ENCODE measurements at regions not wholly inside any gene's neighbourhood (a gene's known extent, or its start where the extent isn't known, plus 50 kb on each side); places are given as distances from the start of the nearest gene placed in this dataset.

GRCh38 chr2:20540587-20541293, 93.9 kb downstream of the RHOB start:
- H3K36me3 ChIP-seq, result no peaks in the 10 kb centered on the region
- H3K4me3 ChIP-seq (ENCODE audit: low read depth, low read length), result no peak overlapping the region
- peak; percentile 37 for DNase-seq
- H3K27me3 ChIP-seq (ENCODE audit: insufficient read depth, low read depth, severe bottlenecking), result no peaks in the 10 kb centered on the region
- TF ChIP-seq CTCF (IDR thresholded peaks at IDR 0.05; ENCODE audit: low read depth, low read length), result no peak
- peak overlapping the region; percentile 81 for H3K27ac ChIP-seq
- peaks cover 2% of the 10 kb centered on the region for H3K9me3 ChIP-seq (ENCODE audit: severe bottlenecking)

- H3K36me3 ChIP-seq, result no peaks in the 10 kb centered on the region
- H3K9me3 ChIP-seq (ENCODE audit: severe bottlenecking), result peaks cover 8% of the 10 kb centered on the region
- peak overlapping the region; percentile 81 for H3K27ac ChIP-seq
- no peaks in the 10 kb centered on the region for H3K27me3 ChIP-seq (ENCODE audit: insufficient read depth, low read depth, severe bottlenecking)
- no peak overlapping the region for H3K4me3 ChIP-seq (ENCODE audit: low read depth, low read length)
- peak; percentile 65 for DNase-seq
- TF ChIP-seq CTCF (IDR thresholded peaks at IDR 0.05; ENCODE audit: low read depth, low read length), result no peak
Measured at GRCh38 chr2:20541294-20541640, 94.4 kb downstream of the RHOB start.

GRCh38 chr2:20541651-20542050, 94.8 kb downstream of the RHOB start:
- peak; percentile 96 for DNase-seq
- Histone ChIP-seq H3K27me3 (ENCODE audit: insufficient read depth, low read depth, severe bottlenecking) (no peaks in the 10 kb centered on the region), H3K36me3 (no peaks in the 10 kb centered on the region), H3K9me3 (ENCODE audit: severe bottlenecking) (peaks cover 10% of the 10 kb centered on the region), H3K4me3 (ENCODE audit: low read depth, low read length) (no peak overlapping the region), H3K27ac (peak overlapping the region; percentile 81)
- TF ChIP-seq CTCF (IDR thresholded peaks at IDR 0.05; ENCODE audit: low read depth, low read length), result peak; percentile 66

GRCh38 chr2:20542269-20542668, 95.4 kb downstream of the RHOB start:
- Histone ChIP-seq H3K36me3 (no peaks in the 10 kb centered on the region), H3K9me3 (ENCODE audit: severe bottlenecking) (peaks cover 10% of the 10 kb centered on the region), H3K27ac (peak overlapping the region; percentile 81), H3K4me3 (ENCODE audit: low read depth, low read length) (no peak overlapping the region), H3K27me3 (ENCODE audit: insufficient read depth, low read depth, severe bottlenecking) (no peaks in the 10 kb centered on the region)
- no peak for DNase-seq
- no peak for TF ChIP-seq CTCF (IDR thresholded peaks at IDR 0.05; ENCODE audit: low read depth, low read length)

- no peaks in the 10 kb centered on the region for H3K36me3 ChIP-seq
- H3K9me3 ChIP-seq (ENCODE audit: severe bottlenecking), result peaks cover 10% of the 10 kb centered on the region
- no peak for DNase-seq
- H3K4me3 ChIP-seq (ENCODE audit: low read depth, low read length), result peak overlapping the region; percentile 23; the same call in 1 of the 2 replicates
- TF ChIP-seq CTCF (IDR thresholded peaks at IDR 0.05; ENCODE audit: low read depth, low read length), result no peak
- H3K27me3 ChIP-seq (ENCODE audit: insufficient read depth, low read depth, severe bottlenecking), result no peaks in the 10 kb centered on the region
- H3K27ac ChIP-seq, result peak overlapping the region; percentile 81
Measured at GRCh38 chr2:20542746-20543468, 96.0 kb downstream of the RHOB start.

Measured in WERI-Rb-1 (cell line).